Breast epithelium (tissue), 4 donors: ENCODE measurements at regions not wholly inside any gene's neighbourhood (a gene's known extent, or its start where the extent isn't known, plus 50 kb on each side); places are given as distances from the start of the nearest gene placed in this dataset.

Source experiments
- DNase-seq, 2 donors: peaks; one replicate each; pipeline ENCODE4 v3.0.0-alpha.2; 2019; ENCODE audit warnings: low spot score in 2 of 2
- H3K27ac ChIP-seq, 2 donors: fragments of 200-600 bp; sonication (generic) in 1 of 2; one replicate each; pipeline ENCODE4 v1.5.1; 2016 to 2019; ENCODE audit warnings: mild to moderate bottlenecking in 1 of 2
- H3K27me3 ChIP-seq, 2 donors: fragments of 200-600 bp; sonication (generic) in 1 of 2; one replicate each; pipeline versions ENCODE4 v1.5.1 to v1.6.0; 2017 to 2019; ENCODE audit warnings: control low read depth in 1 of 2, mild to moderate bottlenecking in 1 of 2
- H3K36me3 ChIP-seq: fragments of 200-600 bp; one replicate; pipeline ENCODE4 v1.5.1; 2019
- H3K4me1 ChIP-seq, 2 donors: fragments of 200-600 bp; sonication (generic); one replicate each; pipeline ENCODE4 v1.5.1; 2016 to 2019; ENCODE audit warnings: control low read depth in 1 of 2
- H3K4me3 ChIP-seq, 3 donors: fragments of 200-600 bp; sonication (generic); 1 replicate in 2 of 3; 2 replicates in 1 of 3; pipeline ENCODE4 v1.5.1; 2016 to 2019; ENCODE audit warnings: mild to moderate bottlenecking in 3 of 3, moderate library complexity in 2 of 3
- H3K9me3 ChIP-seq, 2 donors: fragments of 200-600 bp; sonication (generic) in 1 of 2; one replicate each; pipeline ENCODE4 v1.5.1; 2016 to 2019; ENCODE audit warnings: control low read depth in 1 of 2
- CTCF ChIP-seq, 3 donors: fragments of 450-650 bp; IDR thresholded peaks; one replicate each; pipeline ENCODE4 v1.5.1; 2016 to 2017; ENCODE audit warnings: antibody characterized with exemption in 3 of 3, mild to moderate bottlenecking in 3 of 3, moderate library complexity in 3 of 3
- POLR2A ChIP-seq: fragments of 450-650 bp; IDR thresholded peaks from one replicate; pipeline ENCODE4 v1.6.1; 2016; ENCODE audit warnings: antibody characterized with exemption, mild to moderate bottlenecking, moderate library complexity
- POLR2AphosphoS5 ChIP-seq, 3 donors: sonication (generic); formaldehyde crosslinking; IDR thresholded peaks; one replicate each; pipeline ENCODE4 v1.6.1; 2017; ENCODE audit warnings: antibody characterized with exemption in 3 of 3
- intact Hi-C: fragments of 100-400 bp; cut with DNase I; formaldehyde crosslinking; loops from one replicate; pipeline ENCODE4 v1.15.1; 2023; ENCODE audit warnings: low total_unique reads

- intact Hi-C loops: no loop called here
- no peak overlapping the region for H3K27ac ChIP-seq
- no peaks in the 10 kb centered on the region for H3K9me3 ChIP-seq
- H3K27me3 ChIP-seq: no peaks in the 10 kb centered on the region
- H3K4me3 ChIP-seq: no peak overlapping the region
- no peak for TF ChIP-seq POLR2AphosphoS5 (IDR thresholded peaks at IDR 0.05)
- no peak for TF ChIP-seq POLR2A
- TF ChIP-seq CTCF (IDR thresholded peaks at IDR 0.05): no peak
- DNase-seq: no peak
- H3K36me3 ChIP-seq: no peaks in the 10 kb centered on the region
- H3K4me1 ChIP-seq: no peaks in the 10 kb centered on the region
Observed at GRCh38 chr5:10831419-10831818, 70.4 kb upstream of the DAP start.

GRCh38 chr5:10828241-10828640 lies 67.2 kb upstream of the DAP start:
- TF ChIP-seq CTCF (IDR thresholded peaks at IDR 0.05) (no peak), POLR2AphosphoS5 (IDR thresholded peaks at IDR 0.05) (no peak), POLR2A (no peak)
- Histone ChIP-seq H3K9me3 (no peaks in the 10 kb centered on the region), H3K4me3 (no peak overlapping the region), H3K4me1 (no peaks in the 10 kb centered on the region), H3K27me3 (no peaks in the 10 kb centered on the region), H3K27ac (no peak overlapping the region), H3K36me3 (no peaks in the 10 kb centered on the region)
- DNase-seq: no peak
- intact Hi-C loops: no loop called here

GRCh38 chr5:10827571-10827970 lies 66.5 kb upstream of the DAP start:
- H3K27ac ChIP-seq: no peak overlapping the region
- no peak for DNase-seq
- TF ChIP-seq POLR2AphosphoS5 (IDR thresholded peaks at IDR 0.05): no peak
- no peak for TF ChIP-seq CTCF (IDR thresholded peaks at IDR 0.05)
- no peak for TF ChIP-seq POLR2A
- intact Hi-C loops: no loop called here
- H3K4me3 ChIP-seq: no peak overlapping the region
- no peaks in the 10 kb centered on the region for H3K36me3 ChIP-seq
- H3K9me3 ChIP-seq: no peaks in the 10 kb centered on the region
- no peaks in the 10 kb centered on the region for H3K27me3 ChIP-seq
- H3K4me1 ChIP-seq: no peaks in the 10 kb centered on the region

- H3K27ac ChIP-seq: no peak overlapping the region
Observed at GRCh38 chr5:10826971-10827370, 65.9 kb upstream of the DAP start.

More at GRCh38 chr5:10826971-10827370, 65.9 kb upstream of the DAP start:
- Histone ChIP-seq H3K9me3 (no peaks in the 10 kb centered on the region), H3K4me3 (no peak overlapping the region), H3K27me3 (no peaks in the 10 kb centered on the region), H3K4me1 (no peaks in the 10 kb centered on the region), H3K36me3 (no peaks in the 10 kb centered on the region)
- intact Hi-C loops: no loop called here
- TF ChIP-seq POLR2A: no peak
- no peak for TF ChIP-seq CTCF (IDR thresholded peaks at IDR 0.05)
- no peak for TF ChIP-seq POLR2AphosphoS5 (IDR thresholded peaks at IDR 0.05)
- DNase-seq: no peak
